ENCODE measurements at regions not wholly inside any gene's neighbourhood (a gene's known extent, or its start where the extent isn't known, plus 50 kb on each side); places are given as distances from the start of the nearest gene placed in this dataset.

DNA sequence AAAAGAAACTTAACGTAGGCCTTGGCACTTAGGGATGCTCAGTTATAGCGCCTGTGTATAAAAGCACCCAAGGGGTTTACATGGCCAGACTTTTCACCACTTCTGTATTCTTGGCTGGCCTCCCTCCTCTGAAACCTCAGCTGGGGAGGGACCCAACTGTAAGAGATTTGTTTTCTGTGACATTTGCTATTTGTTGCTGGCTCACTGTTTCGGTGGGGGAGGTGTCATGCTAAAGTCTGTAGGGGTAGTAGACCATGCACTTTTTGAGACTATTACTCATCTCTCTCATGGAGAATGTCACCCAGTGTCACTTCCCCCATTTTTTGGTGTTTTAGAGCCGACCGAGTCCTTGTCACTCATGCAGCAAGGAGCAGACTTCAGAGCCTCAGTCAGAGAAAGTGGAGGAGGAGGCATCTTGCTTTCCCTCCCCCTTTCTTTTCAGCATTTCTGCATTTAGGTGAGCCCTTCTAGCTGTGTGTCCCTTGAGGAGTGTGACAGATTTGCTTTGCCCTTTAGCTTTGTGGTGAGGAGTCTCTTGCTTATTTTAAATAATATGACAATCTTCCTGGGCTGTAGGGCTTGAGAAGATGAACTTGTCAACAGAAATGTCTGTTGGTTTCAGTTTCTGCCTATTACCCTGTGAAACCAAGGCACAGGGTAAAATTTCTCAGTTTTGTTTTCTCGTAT is 160.1 kb downstream of the FASLG start (continued):
- TF ChIP-seq, protein P1, sequence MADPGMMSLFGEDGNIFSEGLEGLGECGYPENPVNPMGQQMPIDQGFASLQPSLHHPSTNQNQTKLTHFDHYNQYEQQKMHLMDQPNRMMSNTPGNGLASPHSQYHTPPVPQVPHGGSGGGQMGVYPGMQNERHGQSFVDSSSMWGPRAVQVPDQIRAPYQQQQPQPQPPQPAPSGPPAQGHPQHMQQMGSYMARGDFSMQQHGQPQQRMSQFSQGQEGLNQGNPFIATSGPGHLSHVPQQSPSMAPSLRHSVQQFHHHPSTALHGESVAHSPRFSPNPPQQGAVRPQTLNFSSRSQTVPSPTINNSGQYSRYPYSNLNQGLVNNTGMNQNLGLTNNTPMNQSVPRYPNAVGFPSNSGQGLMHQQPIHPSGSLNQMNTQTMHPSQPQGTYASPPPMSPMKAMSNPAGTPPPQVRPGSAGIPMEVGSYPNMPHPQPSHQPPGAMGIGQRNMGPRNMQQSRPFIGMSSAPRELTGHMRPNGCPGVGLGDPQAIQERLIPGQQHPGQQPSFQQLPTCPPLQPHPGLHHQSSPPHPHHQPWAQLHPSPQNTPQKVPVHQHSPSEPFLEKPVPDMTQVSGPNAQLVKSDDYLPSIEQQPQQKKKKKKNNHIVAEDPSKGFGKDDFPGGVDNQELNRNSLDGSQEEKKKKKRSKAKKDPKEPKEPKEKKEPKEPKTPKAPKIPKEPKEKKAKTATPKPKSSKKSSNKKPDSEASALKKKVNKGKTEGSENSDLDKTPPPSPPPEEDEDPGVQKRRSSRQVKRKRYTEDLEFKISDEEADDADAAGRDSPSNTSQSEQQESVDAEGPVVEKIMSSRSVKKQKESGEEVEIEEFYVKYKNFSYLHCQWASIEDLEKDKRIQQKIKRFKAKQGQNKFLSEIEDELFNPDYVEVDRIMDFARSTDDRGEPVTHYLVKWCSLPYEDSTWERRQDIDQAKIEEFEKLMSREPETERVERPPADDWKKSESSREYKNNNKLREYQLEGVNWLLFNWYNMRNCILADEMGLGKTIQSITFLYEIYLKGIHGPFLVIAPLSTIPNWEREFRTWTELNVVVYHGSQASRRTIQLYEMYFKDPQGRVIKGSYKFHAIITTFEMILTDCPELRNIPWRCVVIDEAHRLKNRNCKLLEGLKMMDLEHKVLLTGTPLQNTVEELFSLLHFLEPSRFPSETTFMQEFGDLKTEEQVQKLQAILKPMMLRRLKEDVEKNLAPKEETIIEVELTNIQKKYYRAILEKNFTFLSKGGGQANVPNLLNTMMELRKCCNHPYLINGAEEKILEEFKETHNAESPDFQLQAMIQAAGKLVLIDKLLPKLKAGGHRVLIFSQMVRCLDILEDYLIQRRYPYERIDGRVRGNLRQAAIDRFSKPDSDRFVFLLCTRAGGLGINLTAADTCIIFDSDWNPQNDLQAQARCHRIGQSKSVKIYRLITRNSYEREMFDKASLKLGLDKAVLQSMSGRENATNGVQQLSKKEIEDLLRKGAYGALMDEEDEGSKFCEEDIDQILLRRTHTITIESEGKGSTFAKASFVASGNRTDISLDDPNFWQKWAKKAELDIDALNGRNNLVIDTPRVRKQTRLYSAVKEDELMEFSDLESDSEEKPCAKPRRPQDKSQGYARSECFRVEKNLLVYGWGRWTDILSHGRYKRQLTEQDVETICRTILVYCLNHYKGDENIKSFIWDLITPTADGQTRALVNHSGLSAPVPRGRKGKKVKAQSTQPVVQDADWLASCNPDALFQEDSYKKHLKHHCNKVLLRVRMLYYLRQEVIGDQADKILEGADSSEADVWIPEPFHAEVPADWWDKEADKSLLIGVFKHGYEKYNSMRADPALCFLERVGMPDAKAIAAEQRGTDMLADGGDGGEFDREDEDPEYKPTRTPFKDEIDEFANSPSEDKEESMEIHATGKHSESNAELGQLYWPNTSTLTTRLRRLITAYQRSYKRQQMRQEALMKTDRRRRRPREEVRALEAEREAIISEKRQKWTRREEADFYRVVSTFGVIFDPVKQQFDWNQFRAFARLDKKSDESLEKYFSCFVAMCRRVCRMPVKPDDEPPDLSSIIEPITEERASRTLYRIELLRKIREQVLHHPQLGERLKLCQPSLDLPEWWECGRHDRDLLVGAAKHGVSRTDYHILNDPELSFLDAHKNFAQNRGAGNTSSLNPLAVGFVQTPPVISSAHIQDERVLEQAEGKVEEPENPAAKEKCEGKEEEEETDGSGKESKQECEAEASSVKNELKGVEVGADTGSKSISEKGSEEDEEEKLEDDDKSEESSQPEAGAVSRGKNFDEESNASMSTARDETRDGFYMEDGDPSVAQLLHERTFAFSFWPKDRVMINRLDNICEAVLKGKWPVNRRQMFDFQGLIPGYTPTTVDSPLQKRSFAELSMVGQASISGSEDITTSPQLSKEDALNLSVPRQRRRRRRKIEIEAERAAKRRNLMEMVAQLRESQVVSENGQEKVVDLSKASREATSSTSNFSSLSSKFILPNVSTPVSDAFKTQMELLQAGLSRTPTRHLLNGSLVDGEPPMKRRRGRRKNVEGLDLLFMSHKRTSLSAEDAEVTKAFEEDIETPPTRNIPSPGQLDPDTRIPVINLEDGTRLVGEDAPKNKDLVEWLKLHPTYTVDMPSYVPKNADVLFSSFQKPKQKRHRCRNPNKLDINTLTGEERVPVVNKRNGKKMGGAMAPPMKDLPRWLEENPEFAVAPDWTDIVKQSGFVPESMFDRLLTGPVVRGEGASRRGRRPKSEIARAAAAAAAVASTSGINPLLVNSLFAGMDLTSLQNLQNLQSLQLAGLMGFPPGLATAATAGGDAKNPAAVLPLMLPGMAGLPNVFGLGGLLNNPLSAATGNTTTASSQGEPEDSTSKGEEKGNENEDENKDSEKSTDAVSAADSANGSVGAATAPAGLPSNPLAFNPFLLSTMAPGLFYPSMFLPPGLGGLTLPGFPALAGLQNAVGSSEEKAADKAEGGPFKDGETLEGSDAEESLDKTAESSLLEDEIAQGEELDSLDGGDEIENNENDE (IDR thresholded peaks at IDR 0.05; ENCODE audit: insufficient replicate concordance, low read length) = no peak
- TF ChIP-seq TAF1 (IDR thresholded peaks at IDR 0.05; ENCODE audit: low read depth, low read length) (no peak), CBX5 (IDR thresholded peaks at IDR 0.05; ENCODE audit: low read depth, low read length) (no peak), CBX8 (IDR thresholded peaks at IDR 0.05; ENCODE audit: borderline replicate concordance, low read depth, low read length) (no peak), MAFK (IDR thresholded peaks at IDR 0.05; ENCODE audit: low read depth, low read length) (no peak), SP2 (IDR thresholded peaks at IDR 0.05; ENCODE audit: low read length) (no peak), KDM1A (IDR thresholded peaks at IDR 0.05; ENCODE audit: borderline replicate concordance, low read length) (no peak), CREB1 (IDR thresholded peaks at IDR 0.05) (no peak), GTF2F1 (IDR thresholded peaks at IDR 0.05; ENCODE audit: borderline replicate concordance, low read depth, low read length) (no peak)
- TF ChIP-seq, protein P2, sequence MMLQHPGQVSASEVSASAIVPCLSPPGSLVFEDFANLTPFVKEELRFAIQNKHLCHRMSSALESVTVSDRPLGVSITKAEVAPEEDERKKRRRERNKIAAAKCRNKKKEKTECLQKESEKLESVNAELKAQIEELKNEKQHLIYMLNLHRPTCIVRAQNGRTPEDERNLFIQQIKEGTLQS (IDR thresholded peaks at IDR 0.05; ENCODE audit: insufficient read depth, low read depth, low read length) = no peak
- TF ChIP-seq, protein P3, sequence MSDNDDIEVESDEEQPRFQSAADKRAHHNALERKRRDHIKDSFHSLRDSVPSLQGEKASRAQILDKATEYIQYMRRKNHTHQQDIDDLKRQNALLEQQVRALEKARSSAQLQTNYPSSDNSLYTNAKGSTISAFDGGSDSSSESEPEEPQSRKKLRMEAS (IDR thresholded peaks at IDR 0.05) = no peak

All from H1 (cell line).